HEK293 (cell line): ENCODE measurements at regions not wholly inside any gene's neighbourhood (a gene's known extent, or its start where the extent isn't known, plus 50 kb on each side); places are given as distances from the start of the nearest gene placed in this dataset.

ENCODE experiments used
- CTCF ChIA-PET: fragments of 350-600 bp; formaldehyde crosslinking; extraction: SDS; loops from one replicate; lab custom pipeline; 2021; ENCODE audit warnings: antibody characterized with exemption; lab: Yijun Ruan, JAX
- POLR2A ChIA-PET: fragments of 300-600 bp; formaldehyde crosslinking; extraction: SDS; loops from one replicate; lab custom pipeline; 2020; ENCODE audit warnings: antibody characterized with exemption, inconsistent platforms; lab: Yijun Ruan, JAX
- H3K27ac ChIP-seq: fragments of 200-500 bp; sonication (Bioruptor generic); 2 replicates; pipeline ENCODE4 v1.5.1; 2014; ENCODE audit warnings: low read depth, low read length, control low read depth, inconsistent platforms; ENCODE audit errors: extremely low read depth
- H3K36me3 ChIP-seq, 2 experiments: fragments of 200-500 bp in 1 of 2; sonication (Bioruptor generic) in 1 of 2; 1 replicate in 1 of 2; 2 replicates in 1 of 2; pipeline ENCODE4 v1.5.1; 2014 to 2017; ENCODE audit warnings: inconsistent platforms in 2 of 2, low read length in 2 of 2; ENCODE audit not compliant: control insufficient read depth in 2 of 2, insufficient read depth in 1 of 2
- H3K4me1 ChIP-seq: fragments of 200-500 bp; sonication (Bioruptor generic); 2 replicates; pipeline ENCODE4 v1.5.1; 2014; ENCODE audit warnings: mild to moderate bottlenecking, low read length, inconsistent platforms; ENCODE audit not compliant: control insufficient read depth, insufficient read depth
- H3K4me3 ChIP-seq: 2 replicates; pipeline ENCODE4 v1.5.1; 2011; ENCODE audit warnings: low read depth, mild to moderate bottlenecking, control low read depth, low read length, moderate library complexity
- H3K9me3 ChIP-seq: fragments of 200-500 bp; sonication (Bioruptor generic); 2 replicates; pipeline ENCODE4 v1.5.1; 2014; ENCODE audit warnings: low read depth, low read length, inconsistent platforms; ENCODE audit not compliant: control insufficient read depth, insufficient read depth
- ATF2 ChIP-seq: fragments of 450-650 bp; formaldehyde crosslinking; IDR thresholded peaks from 2 replicates; pipeline ENCODE4 v1.5.1; 2016; ENCODE audit warnings: missing biosample characterization, missing genetic modification characterization, low read depth
- BCL11A ChIP-seq: fragments of 450-650 bp; formaldehyde crosslinking; IDR thresholded peaks from 2 replicates; pipeline ENCODE4 v1.5.1; 2016; ENCODE audit warnings: low read depth, missing biosample characterization, missing genetic modification characterization
- GLIS2 ChIP-seq: fragments of 450-650 bp; formaldehyde crosslinking; IDR thresholded peaks from 2 replicates; pipeline ENCODE4 v1.5.1; 2016; ENCODE audit warnings: missing biosample characterization, missing genetic modification characterization
- INSM2 ChIP-seq: fragments of 450-650 bp; formaldehyde crosslinking; IDR thresholded peaks from 2 replicates; pipeline ENCODE4 v1.5.1; 2016; ENCODE audit warnings: missing biosample characterization, missing genetic modification characterization
- MEIS1 ChIP-seq: sonication (generic); formaldehyde crosslinking; IDR thresholded peaks from 2 replicates; pipeline ENCODE4 v1.8.1; 2022; ENCODE audit warnings: missing genetic modification reagents, mild to moderate bottlenecking, borderline replicate concordance
- REPIN1 ChIP-seq: fragments of 450-650 bp; formaldehyde crosslinking; IDR thresholded peaks from 2 replicates; pipeline ENCODE4 v1.5.1; 2017; ENCODE audit warnings: missing biosample characterization, missing genetic modification characterization, low read depth
- SCRT2 ChIP-seq: fragments of 450-650 bp; formaldehyde crosslinking; IDR thresholded peaks from 2 replicates; pipeline ENCODE4 v1.5.1; 2016; ENCODE audit warnings: missing biosample characterization, missing genetic modification characterization
- ZBTB21 ChIP-seq: fragments of 450-650 bp; formaldehyde crosslinking; IDR thresholded peaks from 2 replicates; pipeline ENCODE4 v1.5.1; 2017; ENCODE audit warnings: missing biosample characterization, missing genetic modification characterization
- ZNF138 ChIP-seq: fragments of 450-650 bp; formaldehyde crosslinking; IDR thresholded peaks from 2 replicates; pipeline ENCODE4 v1.5.1; 2016; ENCODE audit warnings: missing biosample characterization, missing genetic modification characterization, borderline replicate concordance
- ZNF140 ChIP-seq: fragments of 450-650 bp; formaldehyde crosslinking; IDR thresholded peaks from 2 replicates; pipeline ENCODE4 v1.5.1; 2016; ENCODE audit warnings: missing biosample characterization, missing genetic modification characterization
- ZNF148 ChIP-seq: fragments of 450-650 bp; formaldehyde crosslinking; IDR thresholded peaks from 2 replicates; pipeline ENCODE4 v1.5.0; 2017; ENCODE audit warnings: missing biosample characterization, missing genetic modification characterization, borderline replicate concordance
- ZNF2 ChIP-seq: fragments of 450-650 bp; formaldehyde crosslinking; IDR thresholded peaks from 2 replicates; pipeline ENCODE4 v1.5.1; 2016; ENCODE audit warnings: missing biosample characterization, missing genetic modification characterization
- ZNF24 ChIP-seq: fragments of 450-650 bp; formaldehyde crosslinking; IDR thresholded peaks from 2 replicates; pipeline ENCODE4 v1.5.1; 2016; ENCODE audit warnings: missing biosample characterization, missing genetic modification characterization
- ZNF248 ChIP-seq: fragments of 450-650 bp; formaldehyde crosslinking; IDR thresholded peaks from 2 replicates; pipeline ENCODE4 v1.5.1; 2017; ENCODE audit warnings: missing biosample characterization, missing genetic modification characterization
- ZNF266 ChIP-seq: fragments of 450-650 bp; formaldehyde crosslinking; IDR thresholded peaks from 2 replicates; pipeline ENCODE4 v1.5.1; 2016; ENCODE audit warnings: missing biosample characterization, missing genetic modification characterization, low read depth
- ZNF341 ChIP-seq: fragments of 450-650 bp; formaldehyde crosslinking; IDR thresholded peaks from 2 replicates; pipeline ENCODE4; 2016; ENCODE audit warnings: low read depth, missing biosample characterization, missing genetic modification characterization
- ZNF510 ChIP-seq: fragments of 450-650 bp; formaldehyde crosslinking; IDR thresholded peaks from 2 replicates; pipeline ENCODE4 v1.5.1; 2018; ENCODE audit warnings: mild to moderate bottlenecking, missing genetic modification characterization, missing biosample characterization; ENCODE audit not compliant: insufficient replicate concordance
- ZNF580 ChIP-seq: fragments of 450-650 bp; formaldehyde crosslinking; IDR thresholded peaks from 2 replicates; pipeline ENCODE4 v1.5.1; 2016; ENCODE audit warnings: missing biosample characterization, missing genetic modification characterization
- ZNF610 ChIP-seq: fragments of 450-650 bp; formaldehyde crosslinking; IDR thresholded peaks from 2 replicates; pipeline ENCODE4 v1.5.1; 2016; ENCODE audit warnings: missing biosample characterization, missing genetic modification characterization, borderline replicate concordance
- ZNF639 ChIP-seq: fragments of 450-650 bp; formaldehyde crosslinking; IDR thresholded peaks from 2 replicates; pipeline ENCODE4 v1.5.1; 2016; ENCODE audit warnings: missing biosample characterization, missing genetic modification characterization
- ZNF658 ChIP-seq: fragments of 450-650 bp; formaldehyde crosslinking; IDR thresholded peaks from 2 replicates; pipeline ENCODE4; 2016; ENCODE audit warnings: missing biosample characterization, missing genetic modification characterization
- ZNF747 ChIP-seq: fragments of 450-650 bp; formaldehyde crosslinking; IDR thresholded peaks from 2 replicates; pipeline ENCODE4 v1.5.1; 2016; ENCODE audit warnings: missing biosample characterization, missing genetic modification characterization
- ZNF776 ChIP-seq: fragments of 450-650 bp; formaldehyde crosslinking; IDR thresholded peaks from 2 replicates; pipeline ENCODE4 v1.5.0; 2017; ENCODE audit warnings: missing biosample characterization, missing genetic modification characterization, borderline replicate concordance
- ZNF777 ChIP-seq: fragments of 450-650 bp; formaldehyde crosslinking; IDR thresholded peaks from 2 replicates; pipeline ENCODE4 v1.5.1; 2017; ENCODE audit warnings: missing biosample characterization, missing genetic modification characterization, borderline replicate concordance
- ZNF791 ChIP-seq: fragments of 450-650 bp; formaldehyde crosslinking; IDR thresholded peaks from 2 replicates; pipeline ENCODE4 v1.5.1; 2016; ENCODE audit warnings: missing biosample characterization, missing genetic modification characterization

- TF ChIP-seq ZNF510 (tag by site-specific recombination) (no peak), ZNF140 (no peak), ZNF148 (tag by site-specific recombination) (0 out of 2 replicates have a peak, but pooled peaks have one; percentile 66), ATF2 (tag by site-specific recombination) (peak; percentile 84), ZNF658 (peak; percentile 84; the same call in 1 of the 2 replicates), ZBTB21 (tag by site-specific recombination) (peak; percentile 20; the same call in 1 of the 2 replicates), ZNF610 (tag by site-specific recombination) (no peak)
These were observed 213.0 kb downstream of the ERCC6L2 start (continued) for GRCh38 chr9:96088510-96088909.

GRCh38 chr9:96087669-96088299 is 212.3 kb downstream of the ERCC6L2 start:
- H3K27ac ChIP-seq: no peak overlapping the region
- H3K4me1 ChIP-seq: no peaks in the 10 kb centered on the region
- ChIA-PET CTCF (interaction anchor here (0.6 kb wide), 1 partner anchor 378 kb away, joined by 3 read pairs; no protein-coding TSS in a partner anchor), POLR2A (no interaction called here)
- H3K4me3 ChIP-seq: no peak overlapping the region
- H3K36me3 ChIP-seq: no peaks in the 10 kb centered on the region
- no peaks in the 10 kb centered on the region for H3K9me3 ChIP-seq
- TF ChIP-seq MEIS1 (CRISPR knock-in tag): peak; percentile 56; the same call in 1 of the 2 replicates
- peak; percentile 80 for TF ChIP-seq SCRT2 (tag by site-specific recombination)
- no peak for TF ChIP-seq ZNF2 (tag by site-specific recombination)
- TF ChIP-seq ZNF747 (tag by site-specific recombination): no peak
- peak; percentile 41 for TF ChIP-seq ZNF341 (tag by site-specific recombination)

GRCh38 chr9:96086936-96087571 is 211.6 kb downstream of the ERCC6L2 start:
- no peak overlapping the region for H3K4me3 ChIP-seq
- POLR2A ChIA-PET: interaction anchor here (0.6 kb wide), 1 partner anchor 92 kb away, joined by 3 read pairs; no protein-coding TSS in a partner anchor
- no peaks in the 10 kb centered on the region for H3K36me3 ChIP-seq
- H3K27ac ChIP-seq: no peak overlapping the region
- H3K9me3 ChIP-seq: no peaks in the 10 kb centered on the region
- no peaks in the 10 kb centered on the region for H3K4me1 ChIP-seq
- CTCF ChIA-PET: no interaction called here
- TF ChIP-seq ZNF791 (tag by site-specific recombination): no peak
- no peak for TF ChIP-seq ZNF248 (tag by site-specific recombination)
- TF ChIP-seq ZNF777 (tag by site-specific recombination): no peak
- TF ChIP-seq ZNF776 (tag by site-specific recombination): no peak
- no peak for TF ChIP-seq ZNF639 (tag by site-specific recombination)
- TF ChIP-seq INSM2: no peak
- no peak for TF ChIP-seq ZNF24 (tag by site-specific recombination)
- TF ChIP-seq BCL11A: no peak
- TF ChIP-seq REPIN1: no peak
- no peak for TF ChIP-seq GLIS2 (tag by site-specific recombination)
- no peak for TF ChIP-seq ZNF266 (tag by site-specific recombination)
- TF ChIP-seq ZNF580: no peak
- no peak for TF ChIP-seq ZNF140
- no peak for TF ChIP-seq ZNF138 (tag by site-specific recombination)
